Stimulated activated CD4-positive, alpha-beta T cell treated with anti-CD3 and anti-CD28 coated beads, Interleukin-2, amount 100 ng/mL, for 24 hours (primary cell): ENCODE measurements at regions not wholly inside any gene's neighbourhood (a gene's known extent, or its start where the extent isn't known, plus 50 kb on each side); places are given as distances from the start of the nearest gene placed in this dataset.
A peak's percentile ranks its signal among the peaks of the same experiment; 100 is the strongest.

Experiments
- DNase-seq, 2 donors: peaks; one replicate each; pipeline ENCODE4 v3.0.0-alpha.2; 2020

DNA sequence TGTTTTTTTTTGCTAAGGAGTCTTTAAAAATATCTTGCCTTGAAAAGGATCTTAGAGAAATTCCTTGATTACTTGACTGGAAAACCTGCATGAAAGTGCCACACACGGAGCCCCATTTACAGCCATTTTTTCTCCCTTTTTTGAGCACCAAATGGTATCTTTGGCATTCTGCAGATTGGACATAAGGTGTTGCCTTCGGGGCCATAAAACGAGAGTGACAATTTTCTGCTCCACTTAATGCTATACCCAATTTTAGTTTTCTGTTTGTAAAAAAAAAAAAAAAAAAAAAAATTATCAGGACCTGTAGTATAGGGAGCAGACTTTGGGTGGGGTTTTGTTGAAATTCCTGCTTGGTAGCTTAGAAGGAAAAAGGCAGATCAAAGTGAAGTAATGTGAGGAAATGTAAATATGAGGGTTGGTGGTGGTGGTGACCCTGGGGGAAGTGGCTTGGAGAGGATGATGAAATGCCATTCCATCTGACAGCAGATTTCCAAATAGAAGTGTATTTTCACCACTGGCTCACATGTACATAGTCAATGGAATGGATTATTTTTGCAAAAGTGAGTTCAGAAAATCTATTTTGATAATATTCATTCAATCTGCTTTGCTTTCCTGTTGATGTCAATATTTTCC is 212.1 kb upstream of the SOX4 start:
- no peak for DNase-seq

DNA sequence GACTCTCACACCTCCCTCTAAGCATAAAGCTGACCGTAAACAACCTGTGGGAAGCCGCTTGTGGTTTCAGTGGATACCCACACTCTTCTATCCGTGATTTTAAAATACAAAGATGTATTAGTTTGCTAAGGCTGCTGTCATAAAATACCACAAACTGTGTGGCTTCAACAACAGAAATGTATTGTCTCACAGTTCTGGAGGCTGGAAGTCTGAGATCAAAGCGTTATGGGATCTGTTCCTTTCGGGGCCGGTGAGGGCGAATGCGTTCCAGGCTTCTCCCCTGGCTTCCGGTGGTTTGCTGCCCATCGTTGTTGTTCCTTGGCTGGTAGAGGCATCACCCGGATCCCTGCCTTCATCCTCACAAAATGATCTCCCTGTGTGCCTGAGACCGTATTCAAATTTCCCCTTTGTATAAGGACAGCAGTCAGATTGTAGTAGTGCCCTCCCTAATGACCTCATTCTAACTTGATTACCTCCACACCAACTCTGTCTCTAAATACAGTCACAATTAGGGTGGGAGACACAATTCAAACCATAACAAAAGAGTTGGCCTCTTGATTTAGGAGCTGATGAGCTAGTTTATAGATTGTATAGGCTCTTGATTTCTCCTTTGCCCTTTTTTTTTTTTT is 210.6 kb upstream of the SOX4 start:
- no peak for DNase-seq

DNA sequence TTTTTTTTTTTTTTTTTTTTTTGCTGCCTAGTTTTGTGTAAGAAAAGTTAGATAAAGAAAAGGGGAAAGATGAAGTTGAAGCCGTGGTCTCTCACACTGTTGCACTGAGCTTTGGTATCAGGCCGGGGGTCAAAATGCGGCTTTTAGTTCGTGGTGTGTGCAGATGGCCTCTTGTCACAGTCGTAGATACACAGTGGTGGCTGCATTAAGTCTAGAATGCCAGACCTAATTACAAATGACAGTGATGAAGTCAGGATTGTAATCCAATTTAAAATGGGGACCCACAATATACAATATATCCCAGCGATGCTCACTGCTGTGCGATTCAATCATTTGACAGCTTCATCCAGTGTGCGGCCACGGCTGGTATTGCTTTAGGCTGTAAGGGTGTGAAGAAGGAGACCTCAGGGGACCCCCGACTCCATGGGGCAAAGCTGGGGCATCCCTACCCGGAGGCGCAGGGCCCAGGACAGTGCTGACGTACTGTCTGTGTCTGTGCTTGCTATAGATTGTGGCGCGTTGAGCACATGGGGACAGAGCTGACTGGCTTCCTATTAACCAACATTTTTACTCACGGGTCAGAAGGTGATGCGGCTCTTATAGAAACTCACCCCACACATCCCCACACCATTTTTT is 210.0 kb upstream of the SOX4 start:
- DNase-seq = no peak

DNA sequence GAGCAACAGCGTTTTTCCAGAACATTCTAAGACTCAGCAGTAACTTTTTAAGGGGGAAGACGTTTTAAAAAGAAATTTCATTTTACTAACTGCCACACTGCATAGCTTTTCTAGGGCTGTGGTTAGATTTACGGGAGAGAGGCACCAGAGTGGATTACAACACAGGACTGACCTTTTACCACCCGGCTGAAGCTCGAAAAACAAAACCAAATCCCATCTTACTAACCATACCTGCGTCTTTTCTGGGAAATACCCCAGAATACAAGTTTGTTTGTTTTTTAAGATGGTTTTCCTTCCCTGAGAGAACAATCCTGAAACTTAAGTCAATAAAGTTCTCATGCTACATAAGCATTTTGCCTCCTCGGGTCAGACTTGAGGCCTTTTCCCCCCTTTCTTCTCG is 209.3 kb upstream of the SOX4 start:
- DNase-seq = no peak

DNA sequence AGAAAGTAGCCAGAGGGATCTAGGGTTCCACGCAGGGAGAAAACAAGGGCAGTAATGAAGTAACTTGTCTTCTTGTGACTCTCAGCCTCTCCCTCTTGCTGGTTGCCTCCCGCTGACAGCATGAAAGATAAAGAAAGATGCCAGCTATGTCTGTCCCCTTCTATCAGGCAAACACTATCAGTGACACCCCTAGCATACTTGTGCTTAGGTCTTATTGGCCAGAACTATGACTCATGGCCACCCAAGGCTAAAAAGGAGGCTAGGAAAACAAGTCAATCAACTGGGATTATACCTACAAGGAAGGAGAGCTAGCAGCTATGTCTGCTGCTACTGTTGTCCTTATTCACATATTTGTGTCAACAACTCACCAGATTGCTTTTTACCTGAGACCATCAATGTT is 206.8 kb upstream of the SOX4 start:
- no peak for DNase-seq

DNA sequence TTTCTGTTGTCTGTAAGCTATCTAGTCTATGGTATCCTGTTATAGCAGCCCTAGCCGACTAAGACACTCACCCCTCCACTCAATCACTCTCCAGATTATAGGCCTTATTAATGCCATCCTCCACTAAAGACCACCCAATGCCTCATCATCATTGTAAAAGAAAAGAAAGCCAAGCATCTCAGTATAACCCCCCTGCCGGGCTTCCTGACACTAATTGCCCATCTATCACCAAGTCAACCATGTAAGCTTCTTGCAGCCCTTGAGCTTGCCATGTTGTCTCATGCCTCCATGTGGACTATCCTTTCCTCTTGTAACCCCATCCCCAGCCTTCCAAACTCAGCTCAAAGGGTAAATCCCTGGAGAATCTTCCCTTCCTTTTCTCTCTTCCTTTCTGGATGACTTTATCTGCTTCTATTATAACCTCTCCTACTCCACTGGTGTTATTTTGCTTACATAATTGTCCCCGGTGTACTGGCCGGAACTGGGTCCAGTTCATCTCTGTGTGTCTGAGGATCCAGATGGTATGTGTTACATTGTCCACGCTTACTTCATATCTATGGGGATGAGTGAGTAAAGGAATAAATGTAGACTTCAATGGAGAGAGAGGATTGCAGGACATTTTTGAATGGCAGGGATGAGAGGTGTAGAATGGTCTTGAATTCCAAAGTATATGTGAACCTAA is 202.9 kb upstream of the SOX4 start:
- no peak for DNase-seq

DNA sequence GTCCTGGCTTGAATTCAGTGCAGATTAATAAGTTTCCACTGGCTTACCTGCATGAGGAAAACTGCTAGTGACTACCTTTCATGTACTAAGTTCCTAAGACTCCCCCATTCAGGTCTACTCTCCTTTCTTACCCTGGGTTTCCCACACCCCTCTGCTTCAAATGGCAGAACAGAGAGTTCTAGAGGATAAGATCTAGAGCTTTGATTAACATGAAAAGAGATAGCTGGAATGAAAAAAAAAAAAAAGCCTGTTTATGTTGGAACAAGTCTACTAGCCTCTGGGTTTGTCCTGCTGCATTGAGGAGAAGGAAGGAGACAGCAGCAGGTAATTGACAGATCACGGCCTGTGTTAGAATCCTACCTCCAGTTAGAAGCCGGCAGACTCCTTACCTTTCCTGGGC is 201.4 kb upstream of the SOX4 start:
- no peak for DNase-seq

DNA sequence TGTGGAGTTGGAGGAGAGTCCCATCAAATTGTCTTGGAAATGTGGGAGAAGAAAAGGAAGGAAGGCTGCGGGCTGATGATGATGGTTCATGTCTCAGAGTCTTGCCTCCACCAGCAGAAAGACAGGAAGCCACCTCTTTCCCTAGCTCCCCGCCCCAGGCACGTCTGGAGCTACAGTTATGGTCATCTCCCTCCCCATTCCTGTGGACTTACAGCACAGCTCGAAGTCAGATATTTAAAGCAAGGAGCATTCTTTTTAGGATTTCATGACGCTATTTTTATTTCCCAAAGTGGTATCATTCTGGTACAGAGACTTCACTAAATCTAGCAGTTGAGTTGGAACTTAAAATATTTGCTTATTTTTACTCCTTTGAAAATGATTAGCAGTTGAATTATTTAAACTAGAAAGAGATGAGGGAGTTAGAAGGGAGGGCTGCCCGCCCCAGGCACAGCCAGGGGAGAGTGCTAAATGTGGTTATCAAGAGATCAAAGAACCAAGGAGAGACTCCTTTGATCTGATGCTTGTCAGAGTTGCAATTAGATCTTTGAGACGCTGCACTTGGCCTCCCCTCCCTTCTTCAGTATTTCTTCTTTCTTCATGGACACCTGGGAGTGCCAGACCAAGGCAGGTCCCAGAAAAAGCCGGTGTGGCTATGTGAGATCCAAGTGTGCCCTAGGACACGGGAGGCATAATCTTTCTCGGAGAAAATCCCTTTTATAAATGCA is 199.9 kb upstream of the SOX4 start:
- DNase-seq = no peak

DNA sequence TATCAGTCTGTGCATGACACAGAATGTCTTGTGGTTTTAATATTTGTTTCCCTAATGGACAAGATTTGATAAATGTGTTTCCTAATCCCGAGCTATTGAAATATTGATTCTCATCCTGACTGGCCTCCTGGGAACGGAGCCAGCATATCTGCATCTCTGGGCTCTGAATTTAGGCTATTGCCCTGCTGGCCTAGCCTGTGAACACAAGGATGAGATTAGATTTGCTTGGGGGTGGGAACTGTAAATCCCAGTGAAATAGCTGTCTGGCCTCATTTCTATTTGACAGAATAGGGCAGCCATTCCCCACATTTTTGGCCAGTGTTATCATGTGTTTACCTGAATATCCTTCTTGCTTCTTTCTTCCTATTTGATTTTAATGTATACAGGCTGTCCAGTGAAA is 198.4 kb upstream of the SOX4 start:
- no peak for DNase-seq

DNA sequence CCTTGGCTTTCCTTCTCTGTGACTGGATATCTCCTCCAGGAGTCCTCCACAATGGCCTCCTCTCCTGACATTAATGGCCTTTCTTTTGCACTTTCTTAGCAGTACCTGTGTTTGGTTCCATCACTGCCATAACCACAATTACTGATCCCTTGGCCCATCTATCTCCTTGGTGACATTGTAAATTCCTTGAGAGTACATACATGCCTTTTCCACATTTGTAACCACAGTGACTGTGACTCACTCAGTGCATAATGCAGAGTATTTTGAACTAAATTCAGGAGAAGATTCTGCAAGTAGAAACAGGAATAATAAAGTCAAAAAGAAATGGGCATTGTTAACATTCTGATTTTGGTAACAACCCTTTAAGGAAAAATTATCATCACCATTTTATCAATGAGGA is 197.2 kb upstream of the SOX4 start:
- DNase-seq = no peak

DNA sequence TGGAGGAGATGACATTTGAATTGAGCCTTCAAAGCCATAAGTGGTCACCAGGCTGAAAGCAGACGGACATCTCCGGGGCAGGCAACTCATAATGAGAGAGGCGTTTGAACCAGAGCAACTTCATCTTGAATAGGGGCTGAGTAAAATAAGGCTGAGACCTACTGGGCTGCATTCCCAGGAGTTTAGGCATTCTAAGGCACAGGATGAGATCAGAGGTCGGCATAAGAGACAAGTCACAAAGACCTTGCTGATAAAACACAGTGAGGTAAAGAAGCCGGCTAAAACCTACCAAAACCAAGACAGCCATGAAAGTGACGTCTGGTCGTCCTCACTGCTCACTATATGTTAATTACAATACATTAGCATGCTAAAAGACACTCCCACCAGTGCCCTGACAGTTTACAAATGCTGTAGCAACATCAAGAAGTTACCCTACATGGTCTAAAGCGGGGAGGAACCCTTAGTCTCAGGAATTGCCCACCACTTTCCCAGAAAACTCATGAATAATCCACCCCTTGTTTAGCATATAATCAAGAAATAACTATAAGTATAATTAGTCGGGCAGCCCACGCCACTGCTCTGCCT is 194.7 kb upstream of the SOX4 start:
- DNase-seq = no peak

DNA sequence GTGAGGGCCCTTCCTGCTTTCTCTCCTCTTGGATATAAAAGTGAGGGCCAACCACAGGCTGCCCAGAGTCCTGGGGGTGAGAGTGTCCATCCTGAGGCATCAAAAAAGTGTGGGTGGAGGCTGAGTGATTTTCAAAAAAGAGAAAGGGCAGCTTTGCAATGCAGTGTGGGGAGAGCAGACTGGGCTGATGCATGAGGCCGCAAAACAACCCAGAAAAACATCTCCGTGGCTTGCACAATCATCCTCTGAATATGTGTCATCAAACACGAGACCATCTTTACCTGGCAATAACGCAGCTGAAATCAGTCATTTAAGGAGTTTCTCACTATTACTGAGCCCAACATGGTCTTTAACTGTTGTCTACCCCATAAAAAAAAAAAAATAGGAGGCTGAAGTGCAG is 191.2 kb upstream of the SOX4 start:
- peak in 1 of 2 donors; percentile 7 for DNase-seq

DNA sequence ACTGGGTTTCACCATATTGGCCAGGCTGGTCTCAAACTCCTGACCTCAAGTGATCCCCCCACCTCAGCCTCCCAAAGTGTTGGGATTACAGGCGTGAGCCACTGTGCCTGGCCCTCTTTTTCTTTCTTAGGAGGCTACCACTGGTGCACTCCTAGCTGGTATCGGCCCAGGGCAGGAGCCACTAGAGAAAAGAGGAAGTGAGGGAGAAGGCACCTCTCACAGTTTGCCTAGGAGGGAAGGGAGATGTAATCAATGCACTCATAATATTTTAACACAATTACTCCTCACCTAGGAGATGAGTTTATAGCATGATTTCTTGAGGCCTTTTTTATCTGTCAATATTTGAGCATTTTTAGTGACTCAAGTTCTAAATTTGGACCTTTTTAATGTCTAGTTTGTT is 189.0 kb upstream of the SOX4 start:
- no peak for DNase-seq

DNA sequence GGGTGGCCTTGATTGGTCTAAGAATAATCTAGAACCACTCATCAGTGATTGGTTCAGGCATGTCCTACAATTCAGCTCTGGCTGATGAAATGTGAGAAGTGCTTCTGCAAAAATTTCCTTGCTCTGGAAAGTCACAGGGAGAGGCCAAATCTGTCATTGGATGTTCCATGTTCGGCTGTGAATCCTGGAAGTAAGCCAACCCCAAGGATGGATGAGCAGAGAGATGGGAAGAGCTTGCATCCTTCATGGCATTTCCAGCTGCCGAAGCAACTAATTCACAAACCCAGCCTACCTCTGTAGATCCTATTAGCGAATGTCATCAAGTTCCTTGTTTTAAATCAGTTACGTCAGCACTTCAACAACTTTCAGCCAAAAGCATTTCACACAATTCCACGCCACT is 187.2 kb upstream of the SOX4 start:
- no peak for DNase-seq

DNA sequence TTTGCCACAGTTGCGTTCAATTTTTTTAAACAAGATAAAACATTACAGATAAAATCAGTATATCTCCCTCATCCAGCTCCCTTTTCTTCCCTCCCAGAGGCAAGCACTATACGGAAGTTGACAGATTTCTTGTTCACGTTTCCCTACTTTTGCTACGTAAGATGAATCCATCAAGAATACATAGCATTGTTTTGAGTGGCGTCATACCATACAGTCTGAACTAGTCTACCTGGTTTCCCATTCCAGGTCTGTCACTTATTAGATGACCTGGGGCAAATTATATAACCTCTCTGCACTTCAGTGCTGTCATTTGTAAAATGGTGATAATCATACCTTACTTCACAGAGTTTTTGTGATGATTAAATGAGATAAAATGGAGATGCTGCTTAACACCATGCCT is 184.3 kb upstream of the SOX4 start:
- DNase-seq = no peak

DNA sequence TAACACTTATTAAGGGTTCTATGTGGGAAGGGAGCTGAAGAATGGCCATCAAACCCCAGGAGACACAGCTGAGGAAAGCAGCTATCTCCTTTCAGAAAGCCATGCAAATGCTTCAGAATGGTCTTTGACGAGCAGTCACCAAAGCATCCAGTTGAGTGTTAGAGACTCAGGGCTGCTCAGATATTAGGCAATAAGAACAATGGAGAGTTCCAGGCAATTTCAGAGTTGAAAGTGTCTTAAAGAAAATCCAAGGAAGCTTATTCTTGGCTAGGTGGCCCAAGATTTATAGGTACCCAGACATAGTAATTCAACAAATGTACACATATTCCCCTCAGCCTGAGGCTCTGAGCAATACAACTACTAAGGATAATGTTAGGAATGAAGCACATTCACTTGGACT is 180.1 kb upstream of the SOX4 start:
- DNase-seq = no peak

DNA sequence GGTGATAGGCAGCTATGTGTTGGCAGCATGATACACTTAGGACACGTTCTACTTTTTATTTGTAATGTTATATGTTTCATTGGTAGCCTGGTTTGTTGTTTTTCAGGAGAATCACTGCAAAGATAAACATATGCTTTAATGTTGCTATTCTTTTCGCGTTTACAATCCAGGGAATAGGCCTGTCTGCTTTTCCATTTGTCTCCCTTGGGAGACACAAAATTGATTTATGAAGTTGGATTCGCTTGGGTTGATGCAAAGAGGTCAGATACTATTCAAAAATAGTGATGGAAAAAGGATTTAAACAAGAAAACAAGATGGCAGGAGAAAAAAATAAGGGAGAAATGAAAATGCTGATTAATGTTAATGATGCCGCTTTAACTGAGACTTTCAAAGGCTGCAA is 179.5 kb upstream of the SOX4 start:
- no peak for DNase-seq

DNA sequence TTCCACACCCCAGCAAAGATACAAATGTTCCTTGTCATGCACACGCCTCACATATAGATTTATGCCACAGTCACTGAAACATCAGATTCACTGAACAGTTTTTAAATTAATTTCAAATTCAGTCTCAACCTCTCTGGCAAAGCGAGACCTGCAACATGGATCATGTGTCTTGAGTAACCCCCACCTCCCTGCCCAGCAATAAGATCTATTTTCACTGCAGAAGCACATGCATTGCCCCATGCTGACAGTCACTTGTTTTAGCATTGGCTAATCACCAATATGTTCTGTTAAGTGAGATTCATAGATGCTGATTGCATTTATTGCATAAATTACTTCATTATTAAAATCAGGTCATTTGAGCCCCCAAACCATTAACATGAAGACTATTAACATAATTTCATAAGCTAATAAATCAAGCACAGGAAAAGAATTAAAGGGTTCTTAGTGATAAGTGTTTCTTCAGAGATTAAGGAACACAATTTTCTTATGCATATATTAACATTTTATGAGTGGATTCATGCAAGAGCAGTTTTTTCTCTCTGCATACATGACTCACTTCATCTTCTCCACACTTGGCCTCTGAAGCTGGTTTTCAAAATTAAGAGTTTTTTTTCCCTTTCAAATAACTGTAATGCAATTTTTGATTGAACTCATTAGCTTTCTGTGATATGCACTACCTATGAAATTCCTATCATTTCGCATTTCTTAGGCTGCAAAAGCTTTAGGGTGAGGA is 173.2 kb upstream of the SOX4 start:
- DNase-seq = no peak

DNA sequence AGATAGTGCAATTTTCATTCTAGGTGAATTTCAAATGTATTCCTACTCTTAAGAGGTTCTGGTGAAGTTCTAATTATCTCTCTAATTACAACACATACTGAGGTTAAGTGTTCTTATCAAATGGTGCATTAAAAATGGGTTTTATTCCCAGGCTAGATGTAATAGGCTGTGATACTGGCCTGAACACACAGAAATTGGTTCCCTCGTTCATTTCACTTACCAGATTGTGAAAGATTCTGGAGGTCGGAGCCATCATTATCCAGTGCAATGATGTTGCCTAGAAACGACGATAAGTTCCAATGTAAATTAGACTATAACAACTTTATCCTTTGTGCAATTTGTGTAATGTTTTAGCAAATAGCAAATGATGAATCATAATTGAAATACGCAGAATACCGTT is 172.6 kb upstream of the SOX4 start:
- no peak for DNase-seq

DNA sequence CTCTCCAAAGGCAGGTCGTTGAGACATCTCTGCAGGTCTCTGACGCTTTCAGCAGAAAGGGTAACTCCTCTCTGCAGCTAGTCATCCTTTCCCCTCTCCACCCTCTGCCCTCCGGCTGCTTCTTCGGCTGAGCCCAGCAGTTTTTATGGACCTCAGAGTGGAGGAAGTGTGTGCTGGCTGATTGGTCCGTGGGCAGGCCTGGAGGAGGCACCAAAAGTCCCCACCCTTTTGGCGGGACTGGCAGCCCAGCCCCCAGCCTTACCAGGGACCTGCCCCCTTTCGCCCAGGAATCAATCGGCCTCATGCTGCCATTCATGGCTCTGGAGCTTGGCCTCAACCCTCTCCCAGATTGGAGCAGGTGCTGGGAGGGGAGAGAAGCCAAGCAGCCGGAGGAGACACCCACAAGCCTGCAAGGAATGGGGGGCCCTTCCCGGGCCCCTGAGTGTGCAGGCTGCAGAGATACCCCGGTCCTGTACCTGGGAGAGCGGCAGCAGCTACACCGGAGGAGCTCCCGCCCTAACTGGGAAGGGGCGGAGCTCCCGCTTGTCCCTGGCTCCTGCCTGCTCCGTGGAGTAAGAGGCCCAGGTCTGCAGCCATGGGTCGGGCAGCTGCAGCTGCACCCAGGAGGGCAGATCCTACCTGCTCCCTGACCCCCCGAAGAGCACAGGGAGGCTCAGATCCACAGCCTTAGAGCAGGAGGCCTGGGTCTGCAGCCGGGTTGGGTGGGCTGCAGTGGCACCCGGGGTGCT is 170.3 kb upstream of the SOX4 start:
- no peak for DNase-seq

DNA sequence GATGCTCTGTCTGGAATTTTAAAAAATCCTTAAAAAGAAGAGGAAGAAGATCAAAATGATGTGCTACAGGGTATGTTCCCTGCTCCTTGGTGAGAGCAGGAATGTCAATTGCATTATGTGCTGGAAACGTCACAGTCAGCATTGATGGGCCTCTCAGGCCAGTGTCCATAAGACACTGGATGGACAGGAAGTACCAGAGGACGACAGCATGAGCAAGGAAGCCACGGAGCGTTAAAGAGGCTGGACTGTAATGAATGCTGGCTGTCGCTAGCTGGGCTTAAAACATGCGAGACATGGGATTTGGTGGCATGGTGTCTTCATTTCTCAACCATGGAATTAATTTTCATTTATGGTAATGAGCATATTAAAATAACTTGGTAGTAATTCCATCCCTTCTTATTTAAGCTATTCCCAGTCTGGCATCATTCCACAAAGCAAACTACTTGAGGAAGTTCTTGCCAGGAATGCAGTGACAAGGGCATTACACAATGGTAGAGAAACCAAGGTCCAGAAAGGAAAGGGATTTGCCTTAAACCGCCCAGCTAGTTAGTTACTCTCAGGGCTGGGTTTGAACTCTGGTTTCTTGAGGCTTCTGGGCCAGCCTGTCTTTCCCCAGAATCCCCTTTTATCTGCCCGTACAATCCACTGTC is 166.6 kb upstream of the SOX4 start:
- no peak for DNase-seq
